ENCODE measurements at regions not wholly inside any gene's neighbourhood (a gene's known extent, or its start where the extent isn't known, plus 50 kb on each side); places are given as distances from the start of the nearest gene placed in this dataset.

DNA sequence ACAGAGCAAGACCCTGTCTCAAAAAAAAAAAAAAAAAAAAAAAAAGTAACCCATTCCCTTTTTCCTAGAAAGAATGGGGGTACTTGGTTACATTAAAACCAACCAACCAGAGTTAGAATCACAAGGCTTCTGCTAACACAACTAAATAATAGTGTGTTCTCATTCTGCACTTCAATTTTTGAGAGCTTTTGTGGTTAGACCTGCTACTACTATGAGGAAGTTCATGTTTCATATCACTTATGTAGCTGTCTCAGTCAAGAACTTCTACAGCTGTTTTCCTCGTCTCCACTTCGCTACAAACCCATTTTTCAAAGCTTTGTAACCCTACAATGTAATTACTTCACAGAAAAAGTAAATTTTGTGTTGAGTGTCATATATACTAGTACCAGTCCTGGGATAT, 58.3 kb downstream of the PDHA2 start:
- Mint-ChIP-seq H3K27ac (no peak overlapping the region), H3K27me3 (ENCODE audit: insufficient read depth) (no peaks in the 10 kb centered on the region; the same call in 1 of the 2 replicates), H3K4me1 (ENCODE audit: low read depth) (no peaks in the 10 kb centered on the region), H3K4me3 (no peak overlapping the region), H3K36me3 (ENCODE audit: low read depth) (no peaks in the 10 kb centered on the region), H3K9me3 (peaks cover 14% of the 10 kb centered on the region)
- TF ChIP-seq, protein P1, sequence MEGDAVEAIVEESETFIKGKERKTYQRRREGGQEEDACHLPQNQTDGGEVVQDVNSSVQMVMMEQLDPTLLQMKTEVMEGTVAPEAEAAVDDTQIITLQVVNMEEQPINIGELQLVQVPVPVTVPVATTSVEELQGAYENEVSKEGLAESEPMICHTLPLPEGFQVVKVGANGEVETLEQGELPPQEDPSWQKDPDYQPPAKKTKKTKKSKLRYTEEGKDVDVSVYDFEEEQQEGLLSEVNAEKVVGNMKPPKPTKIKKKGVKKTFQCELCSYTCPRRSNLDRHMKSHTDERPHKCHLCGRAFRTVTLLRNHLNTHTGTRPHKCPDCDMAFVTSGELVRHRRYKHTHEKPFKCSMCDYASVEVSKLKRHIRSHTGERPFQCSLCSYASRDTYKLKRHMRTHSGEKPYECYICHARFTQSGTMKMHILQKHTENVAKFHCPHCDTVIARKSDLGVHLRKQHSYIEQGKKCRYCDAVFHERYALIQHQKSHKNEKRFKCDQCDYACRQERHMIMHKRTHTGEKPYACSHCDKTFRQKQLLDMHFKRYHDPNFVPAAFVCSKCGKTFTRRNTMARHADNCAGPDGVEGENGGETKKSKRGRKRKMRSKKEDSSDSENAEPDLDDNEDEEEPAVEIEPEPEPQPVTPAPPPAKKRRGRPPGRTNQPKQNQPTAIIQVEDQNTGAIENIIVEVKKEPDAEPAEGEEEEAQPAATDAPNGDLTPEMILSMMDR (IDR thresholded peaks at IDR 0.05) = no peak
- DNase-seq = no peak

DNA sequence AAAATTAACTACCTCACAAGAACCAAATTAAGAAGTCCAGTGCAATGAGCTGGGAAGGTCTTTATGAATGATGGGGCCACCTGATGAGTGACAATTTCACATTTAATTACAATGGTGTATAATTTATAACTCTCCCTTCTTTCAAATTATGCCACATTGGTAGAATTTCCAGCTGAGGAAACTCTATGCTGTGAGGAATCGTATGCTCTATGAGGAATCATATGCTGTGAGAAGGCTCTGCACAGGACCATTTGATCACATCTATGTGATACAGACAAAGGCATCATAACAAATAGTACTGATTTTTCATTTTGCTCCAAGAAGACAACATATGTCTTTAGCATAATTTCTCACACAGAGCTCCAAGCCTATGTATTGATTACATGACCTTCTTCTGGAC, 69.3 kb downstream of the PDHA2 start:
- Mint-ChIP-seq H3K36me3 (ENCODE audit: low read depth) (no peaks in the 10 kb centered on the region), H3K27ac (no peak overlapping the region), H3K4me3 (no peak overlapping the region), H3K9me3 (peaks cover 46% of the 10 kb centered on the region), H3K4me1 (ENCODE audit: low read depth) (no peaks in the 10 kb centered on the region), H3K27me3 (ENCODE audit: insufficient read depth) (no peaks in the 10 kb centered on the region)
- DNase-seq = no peak
- TF ChIP-seq, protein P1 (IDR thresholded peaks at IDR 0.05) = no peak

DNA sequence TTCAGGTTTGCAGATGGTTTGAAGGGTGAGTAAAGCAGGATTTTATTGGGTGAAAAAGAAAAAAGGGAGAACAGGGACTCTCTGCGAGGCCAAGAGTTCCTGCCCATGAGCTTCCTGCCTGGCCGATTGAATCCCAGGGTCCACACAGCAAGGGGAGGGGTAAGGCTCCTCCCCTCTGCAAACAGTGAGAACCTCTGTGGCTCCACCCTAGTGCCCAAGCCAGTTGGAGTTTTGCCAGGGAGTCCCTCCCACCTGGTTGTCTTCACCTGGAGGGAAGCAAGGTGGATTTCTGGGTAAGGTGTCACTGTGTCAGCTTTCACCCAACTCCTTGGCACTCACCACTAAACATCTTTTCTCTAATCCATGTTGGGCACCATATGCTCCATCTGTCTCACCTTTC, 70.9 kb downstream of the PDHA2 start:
- H3K4me3 Mint-ChIP-seq = no peak overlapping the region
- no peaks in the 10 kb centered on the region for H3K27me3 Mint-ChIP-seq (ENCODE audit: insufficient read depth)
- no peak for DNase-seq
- no peaks in the 10 kb centered on the region for H3K36me3 Mint-ChIP-seq (ENCODE audit: low read depth)
- TF ChIP-seq, protein P1 (IDR thresholded peaks at IDR 0.05) = no peak
- peaks cover 46% of the 10 kb centered on the region for H3K9me3 Mint-ChIP-seq
- no peak overlapping the region for H3K27ac Mint-ChIP-seq
- no peaks in the 10 kb centered on the region for H3K4me1 Mint-ChIP-seq (ENCODE audit: low read depth)

DNA sequence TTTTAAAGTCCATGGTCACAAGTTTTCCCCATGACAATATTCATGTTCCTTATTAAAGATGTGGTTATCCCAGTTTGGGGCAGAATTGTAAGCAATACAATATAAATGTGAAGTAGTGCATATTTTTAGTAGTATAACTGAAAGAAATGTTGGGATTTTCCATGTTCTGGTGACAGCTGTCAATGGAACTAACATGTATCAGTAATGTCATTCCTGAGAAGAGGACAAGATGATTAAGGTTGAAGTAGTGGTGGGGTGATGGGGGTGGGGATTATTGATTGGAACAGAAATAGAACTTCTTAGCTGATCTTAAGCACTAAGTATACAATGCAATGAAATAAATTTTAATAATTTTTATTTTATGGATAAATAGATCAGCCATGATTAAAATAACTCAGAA, 81.6 kb downstream of the PDHA2 start:
- TF ChIP-seq, protein P1 (IDR thresholded peaks at IDR 0.05) = no peak
- no peak overlapping the region for H3K4me3 Mint-ChIP-seq
- no peaks in the 10 kb centered on the region for H3K4me1 Mint-ChIP-seq (ENCODE audit: low read depth)
- DNase-seq = no peak
- peaks cover 24% of the 10 kb centered on the region for H3K9me3 Mint-ChIP-seq
- H3K36me3 Mint-ChIP-seq (ENCODE audit: low read depth) = no peaks in the 10 kb centered on the region
- H3K27ac Mint-ChIP-seq = no peak overlapping the region
- no peaks in the 10 kb centered on the region for H3K27me3 Mint-ChIP-seq (ENCODE audit: insufficient read depth)

DNA sequence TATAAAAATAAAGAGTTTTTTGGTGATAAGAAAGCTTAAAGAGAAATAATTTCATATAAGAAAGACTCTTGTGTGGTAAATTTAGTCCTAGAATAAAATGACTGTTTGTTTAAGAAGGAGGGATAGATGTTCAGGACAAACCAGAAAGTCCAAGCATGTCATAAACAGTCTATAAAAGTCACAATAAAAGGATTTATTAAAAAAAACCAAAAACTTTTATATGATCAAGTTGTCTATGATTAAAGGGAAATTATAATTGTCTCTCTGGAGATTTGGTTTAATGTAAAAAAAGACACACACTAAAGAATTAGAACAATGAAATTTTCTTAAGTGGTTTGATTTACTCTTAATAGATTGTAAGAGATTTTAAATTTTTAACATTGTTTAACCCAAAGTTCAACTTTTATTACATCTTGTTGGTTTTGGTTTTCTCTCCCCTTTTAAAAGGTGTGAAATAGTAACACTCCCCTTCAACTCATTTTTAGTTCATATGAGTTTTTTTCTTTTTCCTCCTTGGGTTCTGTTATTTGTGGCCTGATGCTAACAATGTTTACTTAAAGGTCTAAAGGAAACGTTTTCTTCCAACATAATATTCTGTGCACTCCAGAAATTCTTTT, 89.7 kb downstream of the PDHA2 start:
- Mint-ChIP-seq H3K36me3 (ENCODE audit: low read depth) (peaks cover 4% of the 10 kb centered on the region; the same call in 1 of the 2 replicates), H3K9me3 (peaks cover 67% of the 10 kb centered on the region), H3K4me3 (no peak overlapping the region), H3K4me1 (ENCODE audit: low read depth) (no peaks in the 10 kb centered on the region), H3K27me3 (ENCODE audit: insufficient read depth) (no peaks in the 10 kb centered on the region), H3K27ac (no peak overlapping the region)
- TF ChIP-seq, protein P1 (IDR thresholded peaks at IDR 0.05) = no peak
- no peak for DNase-seq

DNA sequence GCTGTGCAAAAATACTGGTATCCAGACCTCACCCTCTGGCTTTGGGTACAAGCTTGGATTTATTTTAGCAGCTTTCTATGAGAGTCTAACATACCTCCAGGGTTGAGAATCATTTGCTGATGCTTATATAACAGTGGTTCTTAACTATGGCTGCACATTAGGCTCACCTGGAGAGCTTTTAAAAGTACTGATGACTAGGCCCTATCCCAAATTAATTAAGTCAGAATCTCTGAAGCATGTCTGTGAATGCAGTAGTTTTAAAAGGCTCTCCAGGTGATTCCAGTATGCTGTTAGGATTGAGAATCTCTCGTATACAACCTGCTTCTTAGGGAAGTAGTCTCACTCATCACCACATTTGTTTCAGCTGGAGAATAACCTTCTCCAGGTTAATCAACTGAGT, 99.2 kb downstream of the PDHA2 start:
- TF ChIP-seq, protein P1 (IDR thresholded peaks at IDR 0.05) = no peak
- Mint-ChIP-seq H3K36me3 (ENCODE audit: low read depth) (no peaks in the 10 kb centered on the region), H3K4me1 (ENCODE audit: low read depth) (no peaks in the 10 kb centered on the region), H3K27me3 (ENCODE audit: insufficient read depth) (no peaks in the 10 kb centered on the region), H3K4me3 (no peak overlapping the region), H3K27ac (no peak overlapping the region), H3K9me3 (peaks cover 46% of the 10 kb centered on the region)
- DNase-seq = no peak
